NAMALWA (cell line): ENCODE measurements at regions not wholly inside any gene's neighbourhood (a gene's known extent, or its start where the extent isn't known, plus 50 kb on each side); places are given as distances from the start of the nearest gene placed in this dataset.

Source experiments
- DNase-seq: peaks from one replicate; pipeline ENCODE4 v3.0.0-alpha.2; 2015; ENCODE audit warnings: low spot score

GRCh38 chr4:85398276-85398675, 76.7 kb upstream of the ARHGAP24 start:
- DNase-seq: no peak

DNA sequence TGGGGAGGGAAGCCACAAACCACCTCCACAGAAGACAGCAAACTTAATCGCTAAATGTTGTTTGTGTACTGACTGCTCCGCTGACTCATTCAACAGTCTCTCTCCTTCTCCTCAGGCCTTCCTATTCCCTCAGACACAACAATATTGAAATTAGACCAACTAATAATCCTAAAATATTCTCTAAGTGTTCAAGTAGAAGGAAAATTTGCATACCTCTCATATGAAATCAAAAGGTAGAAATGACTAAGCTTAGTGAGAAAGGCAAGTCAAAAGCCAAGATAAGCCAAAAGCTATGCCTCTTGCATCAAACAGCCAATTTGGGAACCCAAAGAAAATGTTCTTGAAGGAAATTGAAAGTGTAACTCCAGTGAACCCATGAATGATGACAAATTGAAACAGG, 75.7 kb upstream of the ARHGAP24 start:
- no peak for DNase-seq

DNA sequence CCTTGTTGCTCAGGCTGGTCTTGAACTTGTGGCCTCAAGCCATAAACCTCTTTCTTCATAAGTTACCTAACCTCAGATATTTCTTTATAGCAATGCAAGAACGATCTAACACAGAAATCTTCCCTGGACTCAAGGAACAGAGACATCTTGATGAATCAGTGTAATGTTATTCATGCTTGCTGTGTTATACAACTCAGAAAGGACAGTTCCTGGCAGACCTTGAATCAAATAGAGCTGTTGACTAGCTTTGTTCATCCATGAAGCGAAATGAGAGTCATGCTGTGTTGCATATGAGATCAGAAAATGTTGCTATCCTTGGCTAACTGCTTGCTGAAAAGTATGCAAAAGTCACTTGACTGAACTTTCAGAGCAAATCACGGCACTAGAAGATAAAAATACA, 72.6 kb upstream of the ARHGAP24 start:
- DNase-seq: no peak

GRCh38 chr4:85406185-85406584, 68.8 kb upstream of the ARHGAP24 start:
- no peak for DNase-seq

DNA sequence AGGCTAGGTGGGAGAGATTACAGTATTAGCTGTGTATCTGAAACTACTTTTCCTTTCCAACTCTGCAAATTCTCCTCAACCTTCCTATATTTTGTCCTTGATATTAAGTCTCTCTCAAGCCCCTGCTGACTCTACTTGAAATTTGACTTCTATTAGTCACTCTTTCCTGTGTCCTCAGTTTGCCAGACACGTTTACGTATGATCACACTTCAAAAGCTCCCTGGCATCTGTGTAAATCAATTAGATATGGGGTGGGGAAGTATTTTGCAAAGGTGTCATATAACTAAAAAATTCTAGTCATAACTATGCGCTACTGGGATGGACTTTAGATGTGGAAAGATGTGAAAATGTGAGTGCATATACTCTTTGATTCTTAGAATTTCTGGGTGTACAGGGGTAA, 67.4 kb upstream of the ARHGAP24 start:
- DNase-seq: no peak

GRCh38 chr4:85408301-85408700, 66.6 kb upstream of the ARHGAP24 start:
- no peak for DNase-seq

- DNase-seq: no peak
Measured at GRCh38 chr4:85409251-85409650, 65.7 kb upstream of the ARHGAP24 start.

GRCh38 chr4:85411386-85411785, 63.6 kb upstream of the ARHGAP24 start:
- DNase-seq: no peak

GRCh38 chr4:85414972-85415371, 60.0 kb upstream of the ARHGAP24 start:
- DNase-seq: no peak

- no peak for DNase-seq
Measured at GRCh38 chr4:85416094-85416493, 58.9 kb upstream of the ARHGAP24 start.

DNA sequence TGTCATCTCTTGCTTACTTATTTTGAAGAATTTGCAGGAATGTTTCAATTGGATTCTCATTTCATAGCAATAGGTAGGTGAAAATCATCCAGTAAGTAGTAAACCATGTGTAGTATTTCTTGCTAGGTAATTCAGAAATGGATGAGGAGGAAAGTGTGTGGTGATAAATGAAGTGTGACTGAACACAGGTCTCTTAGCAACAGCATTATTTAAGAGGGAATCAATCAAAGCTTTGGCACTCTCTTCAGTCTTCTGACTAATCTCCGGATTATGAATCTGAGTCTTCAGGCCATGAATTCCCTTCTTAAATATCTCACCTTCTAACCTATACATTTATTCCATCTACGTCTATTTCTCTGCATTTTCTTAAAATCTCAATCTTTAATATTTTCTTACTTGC, 55.8 kb upstream of the ARHGAP24 start:
- no peak for DNase-seq

DNA sequence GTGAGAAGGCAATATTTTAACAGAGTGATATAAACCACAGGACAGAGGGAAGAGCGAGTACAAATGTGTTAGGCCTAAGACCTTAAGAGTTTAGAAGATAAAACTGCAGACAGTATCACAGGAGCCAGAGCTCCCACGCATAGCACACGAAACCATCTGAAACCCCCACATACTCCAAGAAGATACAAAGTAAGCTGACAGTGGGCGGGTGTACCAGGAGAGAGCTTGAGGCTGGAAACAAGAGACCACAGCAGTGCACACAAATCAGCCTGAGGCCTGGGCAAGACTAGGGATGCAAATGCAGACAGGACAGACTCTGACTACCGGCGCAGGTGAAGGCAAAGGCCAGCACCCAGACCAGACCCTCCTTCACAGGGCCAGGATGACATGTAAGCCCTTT, 54.1 kb upstream of the ARHGAP24 start:
- DNase-seq: no peak

- DNase-seq: no peak
Measured at GRCh38 chr4:85423431-85423830, 51.5 kb upstream of the ARHGAP24 start.
